HEK293 (cell line): ENCODE measurements at regions not wholly inside any gene's neighbourhood (a gene's known extent, or its start where the extent isn't known, plus 50 kb on each side); places are given as distances from the start of the nearest gene placed in this dataset.

Experiments used
- CTCF ChIA-PET: fragments of 350-600 bp; formaldehyde crosslinking; extraction: SDS; loops from one replicate; lab custom pipeline; 2021; ENCODE audit warnings: antibody characterized with exemption; lab: Yijun Ruan, JAX
- POLR2A ChIA-PET: fragments of 300-600 bp; formaldehyde crosslinking; extraction: SDS; loops from one replicate; lab custom pipeline; 2020; ENCODE audit warnings: antibody characterized with exemption, inconsistent platforms; lab: Yijun Ruan, JAX
- H3K27ac ChIP-seq: fragments of 200-500 bp; sonication (Bioruptor generic); 2 replicates; pipeline ENCODE4 v1.5.1; 2014; ENCODE audit warnings: low read depth, low read length, control low read depth, inconsistent platforms; ENCODE audit errors: extremely low read depth
- H3K36me3 ChIP-seq, 2 experiments: fragments of 200-500 bp in 1 of 2; sonication (Bioruptor generic) in 1 of 2; 1 replicate in 1 of 2; 2 replicates in 1 of 2; pipeline ENCODE4 v1.5.1; 2014 to 2017; ENCODE audit warnings: inconsistent platforms in 2 of 2, low read length in 2 of 2; ENCODE audit not compliant: control insufficient read depth in 2 of 2, insufficient read depth in 1 of 2
- H3K4me1 ChIP-seq: fragments of 200-500 bp; sonication (Bioruptor generic); 2 replicates; pipeline ENCODE4 v1.5.1; 2014; ENCODE audit warnings: mild to moderate bottlenecking, low read length, inconsistent platforms; ENCODE audit not compliant: control insufficient read depth, insufficient read depth
- H3K4me3 ChIP-seq: 2 replicates; pipeline ENCODE4 v1.5.1; 2011; ENCODE audit warnings: low read depth, mild to moderate bottlenecking, control low read depth, low read length, moderate library complexity
- H3K9me3 ChIP-seq: fragments of 200-500 bp; sonication (Bioruptor generic); 2 replicates; pipeline ENCODE4 v1.5.1; 2014; ENCODE audit warnings: low read depth, low read length, inconsistent platforms; ENCODE audit not compliant: control insufficient read depth, insufficient read depth
- BCL11B ChIP-seq: fragments of 450-650 bp; formaldehyde crosslinking; IDR thresholded peaks from 2 replicates; pipeline ENCODE4 v1.5.1; 2016; ENCODE audit warnings: low read depth, missing biosample characterization, missing genetic modification characterization
- GFI1B ChIP-seq: fragments of 450-650 bp; formaldehyde crosslinking; IDR thresholded peaks from 2 replicates; pipeline ENCODE4 v1.5.1; 2016; ENCODE audit warnings: missing biosample characterization, missing genetic modification characterization
- IKZF3 ChIP-seq: fragments of 450-650 bp; IDR thresholded peaks from 2 replicates; pipeline ENCODE4 v1.5.0; 2018; ENCODE audit warnings: missing biosample characterization, mild to moderate bottlenecking, missing genetic modification characterization, moderate library complexity
- KLF9 ChIP-seq: fragments of 450-650 bp; formaldehyde crosslinking; IDR thresholded peaks from 2 replicates; pipeline ENCODE4 v1.5.1; 2016; ENCODE audit warnings: missing biosample characterization, missing genetic modification characterization, low read depth
- SALL2 ChIP-seq: fragments of 450-650 bp; formaldehyde crosslinking; IDR thresholded peaks from 2 replicates; pipeline ENCODE4 v1.5.0; 2017; ENCODE audit warnings: missing biosample characterization, mild to moderate bottlenecking, missing genetic modification characterization, borderline replicate concordance
- ZNF155 ChIP-seq: fragments of 450-650 bp; formaldehyde crosslinking; IDR thresholded peaks from 2 replicates; pipeline ENCODE4 v1.5.1; 2016; ENCODE audit warnings: missing biosample characterization, missing genetic modification characterization
- ZNF157 ChIP-seq: fragments of 450-650 bp; formaldehyde crosslinking; IDR thresholded peaks from 2 replicates; pipeline ENCODE4 v1.5.1; 2016; ENCODE audit warnings: missing biosample characterization, missing genetic modification characterization
- ZNF174 ChIP-seq: fragments of 450-650 bp; formaldehyde crosslinking; IDR thresholded peaks from 2 replicates; pipeline ENCODE4 v1.5.0; 2017; ENCODE audit warnings: missing biosample characterization, mild to moderate bottlenecking, missing genetic modification characterization
- ZNF23 ChIP-seq: fragments of 450-650 bp; formaldehyde crosslinking; IDR thresholded peaks from 2 replicates; pipeline ENCODE4 v1.5.1; 2016; ENCODE audit warnings: missing biosample characterization, missing genetic modification characterization, borderline replicate concordance
- ZNF48 ChIP-seq: fragments of 450-650 bp; formaldehyde crosslinking; IDR thresholded peaks from 2 replicates; pipeline ENCODE4 v1.5.1; 2016; ENCODE audit warnings: missing biosample characterization, missing genetic modification characterization
- ZNF501 ChIP-seq: fragments of 450-650 bp; formaldehyde crosslinking; IDR thresholded peaks from 2 replicates; pipeline ENCODE4 v1.5.1; 2016; ENCODE audit warnings: missing biosample characterization, missing genetic modification characterization
- ZNF510 ChIP-seq: fragments of 450-650 bp; formaldehyde crosslinking; IDR thresholded peaks from 2 replicates; pipeline ENCODE4 v1.5.1; 2018; ENCODE audit warnings: mild to moderate bottlenecking, missing genetic modification characterization, missing biosample characterization; ENCODE audit not compliant: insufficient replicate concordance
- ZNF521 ChIP-seq: fragments of 450-650 bp; formaldehyde crosslinking; IDR thresholded peaks from 2 replicates; pipeline ENCODE4 v1.5.1; 2017; ENCODE audit warnings: missing biosample characterization, mild to moderate bottlenecking, missing genetic modification characterization
- ZNF785 ChIP-seq: fragments of 450-650 bp; formaldehyde crosslinking; IDR thresholded peaks from 2 replicates; pipeline ENCODE4 v1.5.1; 2016; ENCODE audit warnings: missing biosample characterization, missing genetic modification characterization
- ZNF791 ChIP-seq: fragments of 450-650 bp; formaldehyde crosslinking; IDR thresholded peaks from 2 replicates; pipeline ENCODE4 v1.5.1; 2016; ENCODE audit warnings: missing biosample characterization, missing genetic modification characterization
- ZSCAN30 ChIP-seq: fragments of 450-650 bp; IDR thresholded peaks from 2 replicates; pipeline ENCODE4 v1.5.1; 2018; ENCODE audit warnings: missing biosample characterization, mild to moderate bottlenecking, missing genetic modification characterization, moderate library complexity
- TF ChIP-seq, protein P1 (sequence below): fragments of 450-650 bp; formaldehyde crosslinking; IDR thresholded peaks from 2 replicates; pipeline ENCODE4 v1.5.1; 2016; ENCODE audit warnings: missing biosample characterization, missing genetic modification characterization
- TF ChIP-seq, protein P2 (sequence below): fragments of 450-650 bp; formaldehyde crosslinking; IDR thresholded peaks from 2 replicates; pipeline ENCODE4 v1.5.1; 2016; ENCODE audit warnings: missing biosample characterization, missing genetic modification characterization

- TF ChIP-seq GFI1B (tag by site-specific recombination) (no peak), ZSCAN30 (tag by site-specific recombination) (no peak)
These were observed 96.6 kb upstream of the HS3ST5 start (continued) for GRCh38 chr6:114439411-114439810.

- ChIA-PET CTCF (no interaction called here), POLR2A (no interaction called here)
- H3K36me3 ChIP-seq: no peaks in the 10 kb centered on the region
- H3K4me3 ChIP-seq: no peak overlapping the region
- no peak overlapping the region for H3K27ac ChIP-seq
- TF ChIP-seq ZNF23 (no peak), ZNF785 (no peak), ZNF510 (tag by site-specific recombination) (no peak), SALL2 (tag by site-specific recombination) (no peak), ZNF155 (no peak), ZSCAN30 (tag by site-specific recombination) (no peak), ZNF521 (tag by site-specific recombination) (no peak), ZNF48 (tag by site-specific recombination) (no peak), ZNF501 (tag by site-specific recombination) (no peak), KLF9 (no peak)
- TF ChIP-seq, protein P1, sequence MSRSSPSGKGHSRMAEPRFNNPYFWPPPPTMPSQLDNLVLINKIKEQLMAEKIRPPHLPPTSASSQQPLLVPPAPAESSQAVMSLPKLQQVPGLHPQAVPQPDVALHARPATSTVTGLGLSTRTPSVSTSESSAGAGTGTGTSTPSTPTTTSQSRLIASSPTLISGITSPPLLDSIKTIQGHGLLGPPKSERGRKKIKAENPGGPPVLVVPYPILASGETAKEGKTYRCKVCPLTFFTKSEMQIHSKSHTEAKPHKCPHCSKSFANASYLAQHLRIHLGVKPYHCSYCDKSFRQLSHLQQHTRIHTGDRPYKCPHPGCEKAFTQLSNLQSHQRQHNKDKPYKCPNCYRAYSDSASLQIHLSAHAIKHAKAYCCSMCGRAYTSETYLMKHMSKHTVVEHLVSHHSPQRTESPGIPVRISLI (tag by site-specific recombination): no peak
- TF ChIP-seq, protein P2, sequence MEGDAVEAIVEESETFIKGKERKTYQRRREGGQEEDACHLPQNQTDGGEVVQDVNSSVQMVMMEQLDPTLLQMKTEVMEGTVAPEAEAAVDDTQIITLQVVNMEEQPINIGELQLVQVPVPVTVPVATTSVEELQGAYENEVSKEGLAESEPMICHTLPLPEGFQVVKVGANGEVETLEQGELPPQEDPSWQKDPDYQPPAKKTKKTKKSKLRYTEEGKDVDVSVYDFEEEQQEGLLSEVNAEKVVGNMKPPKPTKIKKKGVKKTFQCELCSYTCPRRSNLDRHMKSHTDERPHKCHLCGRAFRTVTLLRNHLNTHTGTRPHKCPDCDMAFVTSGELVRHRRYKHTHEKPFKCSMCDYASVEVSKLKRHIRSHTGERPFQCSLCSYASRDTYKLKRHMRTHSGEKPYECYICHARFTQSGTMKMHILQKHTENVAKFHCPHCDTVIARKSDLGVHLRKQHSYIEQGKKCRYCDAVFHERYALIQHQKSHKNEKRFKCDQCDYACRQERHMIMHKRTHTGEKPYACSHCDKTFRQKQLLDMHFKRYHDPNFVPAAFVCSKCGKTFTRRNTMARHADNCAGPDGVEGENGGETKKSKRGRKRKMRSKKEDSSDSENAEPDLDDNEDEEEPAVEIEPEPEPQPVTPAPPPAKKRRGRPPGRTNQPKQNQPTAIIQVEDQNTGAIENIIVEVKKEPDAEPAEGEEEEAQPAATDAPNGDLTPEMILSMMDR (tag by site-specific recombination): no peak
- no peaks in the 10 kb centered on the region for H3K9me3 ChIP-seq
- no peaks in the 10 kb centered on the region for H3K4me1 ChIP-seq
These were observed 94.4 kb upstream of the HS3ST5 start for GRCh38 chr6:114437235-114437634.

DNA sequence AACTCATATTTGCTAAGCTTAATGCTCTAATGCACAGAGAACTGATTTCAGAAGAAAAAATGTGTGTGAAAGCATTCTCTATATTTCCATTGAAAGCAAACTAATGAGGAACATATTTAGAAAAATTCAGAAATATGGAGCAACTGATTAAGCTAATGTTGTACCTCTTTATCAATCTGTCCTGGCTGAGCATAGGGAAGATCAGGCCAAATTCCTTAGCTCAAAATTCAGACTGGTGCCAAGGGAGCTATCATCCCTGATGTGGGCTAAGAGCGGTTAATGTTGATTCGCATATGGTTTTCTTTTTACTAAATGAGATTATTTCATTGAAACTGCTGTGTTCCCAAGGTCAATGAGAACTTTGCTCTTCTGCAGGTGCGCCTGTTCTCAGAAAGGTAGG lies 93.9 kb upstream of the HS3ST5 start:
- no peaks in the 10 kb centered on the region for H3K36me3 ChIP-seq
- ChIA-PET POLR2A (no interaction called here), CTCF (no interaction called here)
- no peaks in the 10 kb centered on the region for H3K4me1 ChIP-seq
- TF ChIP-seq IKZF3 (no peak), ZNF157 (no peak), ZNF785 (no peak), ZNF791 (no peak), ZNF174 (tag by site-specific recombination) (no peak)
- H3K27ac ChIP-seq: no peak overlapping the region
- no peak overlapping the region for H3K4me3 ChIP-seq
- no peaks in the 10 kb centered on the region for H3K9me3 ChIP-seq

- TF ChIP-seq BCL11B (tag by site-specific recombination): no peak
- no peak overlapping the region for H3K27ac ChIP-seq
- ChIA-PET POLR2A (no interaction called here), CTCF (interaction anchor here (0.6 kb wide), 1 partner anchor 16 kb away, joined by 3 read pairs; no protein-coding TSS in a partner anchor)
- no peaks in the 10 kb centered on the region for H3K9me3 ChIP-seq
- no peaks in the 10 kb centered on the region for H3K36me3 ChIP-seq
- H3K4me1 ChIP-seq: no peaks in the 10 kb centered on the region
- no peak overlapping the region for H3K4me3 ChIP-seq
These were observed 93.2 kb upstream of the HS3ST5 start for GRCh38 chr6:114435985-114436384.
